NCI-H524 treated with DMSO at 0.1 percent for 48 hours (cell line): ENCODE measurements at regions not wholly inside any gene's neighbourhood (a gene's known extent, or its start where the extent isn't known, plus 50 kb on each side); places are given as distances from the start of the nearest gene placed in this dataset.

Experiments
- DNase-seq: peaks from one replicate; lab custom pipeline; 2025; lab: John Stamatoyannopoulos, UW

DNA sequence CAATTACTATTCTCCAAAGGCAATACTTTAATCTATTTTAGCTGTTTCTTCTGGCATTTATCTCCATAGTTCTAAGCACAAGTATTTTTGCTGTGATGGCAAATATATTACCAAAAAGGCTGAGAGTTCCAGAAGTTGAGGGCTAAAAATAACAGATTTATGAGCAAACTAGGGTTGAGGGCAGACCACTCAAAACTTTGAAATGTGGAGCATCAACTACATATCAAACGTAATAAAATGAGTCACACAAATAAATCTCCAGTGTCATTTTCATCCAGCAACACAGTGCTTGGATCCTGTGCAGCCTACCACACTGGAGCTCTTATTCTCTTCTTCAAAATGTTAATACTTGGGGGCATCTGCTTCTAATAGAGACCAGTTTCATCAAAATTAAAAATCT lies 163.9 kb downstream of the HS3ST1 start:
- DNase-seq = no peak

GRCh38 chr4:11264346-11264745 lies 164.3 kb downstream of the HS3ST1 start:
- DNase-seq = no peak

GRCh38 chr4:11263208-11263607 lies 165.5 kb downstream of the HS3ST1 start:
- no peak for DNase-seq

DNA sequence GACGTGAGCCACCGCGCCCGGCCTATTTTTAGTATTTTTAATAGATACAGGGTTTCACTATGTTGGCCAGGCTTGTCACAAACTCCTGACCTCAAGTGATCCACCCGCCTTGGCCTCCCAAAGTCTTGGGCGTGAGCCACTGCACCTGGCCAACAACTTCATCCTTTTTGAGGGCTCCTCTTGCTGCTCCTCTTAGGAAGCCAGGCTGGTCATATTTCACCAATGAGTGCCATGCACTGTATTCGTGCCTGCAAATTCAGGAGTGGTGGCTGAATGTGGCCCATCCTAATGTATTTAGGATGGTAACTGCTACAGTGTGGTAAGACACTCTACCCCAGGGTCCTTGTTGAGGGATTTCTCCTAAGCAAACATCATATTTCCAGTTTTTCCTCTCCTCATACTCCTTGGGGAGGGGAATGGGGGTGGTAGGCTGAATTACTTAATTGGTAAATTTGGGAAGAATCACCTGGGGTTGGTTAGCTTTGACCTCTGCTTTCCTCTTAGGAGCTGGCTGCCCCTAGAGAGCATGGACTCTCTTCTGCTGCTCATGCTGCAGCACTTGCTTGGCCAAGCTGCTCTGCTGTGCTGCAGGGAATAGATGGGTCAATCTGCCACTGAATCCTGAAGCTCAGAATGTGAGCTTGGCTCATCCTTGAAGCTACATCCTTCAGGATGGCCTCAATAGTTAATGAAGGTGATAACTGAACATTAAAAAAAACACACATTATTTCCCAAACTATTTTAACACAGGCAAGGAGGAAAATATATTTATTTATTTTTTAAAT lies 167.4 kb downstream of the HS3ST1 start:
- DNase-seq = no peak

- DNase-seq = peak; percentile 3
Measured at GRCh38 chr4:11259837-11260236, 168.9 kb downstream of the HS3ST1 start.

- DNase-seq = no peak
Measured at GRCh38 chr4:11252149-11252548, 176.5 kb downstream of the HS3ST1 start.

DNA sequence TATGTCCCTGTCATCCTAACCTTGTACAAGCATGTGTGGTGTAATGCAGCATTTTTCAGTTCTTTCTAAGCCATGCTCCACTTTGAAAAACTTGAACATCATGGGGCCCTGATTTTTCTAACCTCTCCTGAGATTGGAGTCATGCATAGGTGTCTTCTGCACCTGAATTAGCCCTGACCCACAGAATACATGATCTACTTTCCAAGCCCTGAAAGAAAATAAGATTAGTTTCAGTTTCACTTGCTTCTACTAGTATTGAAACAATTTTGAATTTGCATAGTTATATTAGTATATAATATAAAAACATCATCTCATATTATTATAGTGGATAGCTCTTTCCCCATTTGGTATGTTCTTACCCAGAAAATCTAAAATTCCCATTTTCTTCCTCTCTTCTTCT lies 178.2 kb downstream of the HS3ST1 start:
- DNase-seq = no peak

DNA sequence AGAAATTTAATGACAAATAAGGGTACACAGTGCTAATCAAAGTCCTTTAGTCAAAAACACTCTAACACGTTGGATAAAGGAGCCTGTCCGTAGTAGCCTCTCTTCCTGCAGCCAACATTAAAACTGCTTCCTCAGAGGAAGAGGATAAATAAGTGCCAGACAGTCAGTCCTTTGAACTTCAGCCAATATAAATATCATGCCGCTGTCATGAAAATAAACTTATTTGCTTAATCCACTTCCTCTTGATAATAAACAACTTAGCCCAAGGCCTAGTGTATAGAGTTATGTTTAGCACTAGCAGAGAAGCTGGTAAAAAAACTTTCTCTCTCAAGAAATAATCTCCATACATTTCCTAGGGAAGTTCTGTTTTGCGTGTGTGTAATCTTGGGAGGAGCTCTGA lies 196.7 kb downstream of the HS3ST1 start:
- DNase-seq = no peak

DNA sequence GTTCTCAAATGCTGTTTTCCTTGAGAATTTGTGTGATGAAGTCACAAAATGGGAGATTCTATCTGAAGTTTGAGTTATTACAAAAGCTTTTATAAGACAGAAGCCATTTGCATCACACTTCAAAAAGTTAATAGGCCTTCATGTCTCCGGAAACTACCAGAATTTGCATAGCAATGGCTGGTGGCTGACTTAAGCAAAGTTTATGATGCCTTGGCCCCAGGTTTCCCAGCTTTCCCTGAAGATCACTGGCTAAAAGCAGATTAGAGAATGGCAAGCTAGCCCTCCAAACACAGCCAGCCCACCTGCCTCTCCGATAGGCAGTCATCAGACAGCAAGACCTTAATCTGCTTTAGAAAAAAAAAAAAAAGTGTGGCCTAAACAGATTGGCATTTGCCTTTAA lies 197.8 kb downstream of the HS3ST1 start:
- DNase-seq = no peak

DNA sequence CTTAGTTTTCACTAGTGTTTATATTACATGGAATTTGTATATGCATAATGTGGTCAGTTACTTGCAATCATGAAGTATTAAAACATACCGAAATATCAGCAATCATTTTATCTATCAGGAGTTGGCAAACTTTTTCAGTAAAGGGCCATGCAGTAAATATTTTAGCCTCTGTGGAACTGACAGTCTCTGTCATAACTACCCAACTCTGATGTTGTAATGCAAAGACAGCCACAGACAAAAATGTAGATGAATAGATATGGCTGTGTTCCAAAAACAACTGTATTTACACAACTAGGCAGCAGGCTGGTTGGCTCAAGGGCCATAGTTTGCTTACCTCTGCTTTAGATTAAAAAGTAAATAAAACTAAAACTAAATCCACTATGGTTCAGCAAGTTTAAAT lies 200.2 kb downstream of the HS3ST1 start:
- DNase-seq = no peak

GRCh38 chr4:11223311-11223710 lies 205.4 kb downstream of the HS3ST1 start:
- no peak for DNase-seq

- no peak for DNase-seq
Measured at GRCh38 chr4:11218692-11219091, 210.0 kb downstream of the HS3ST1 start.

- no peak for DNase-seq
Measured at GRCh38 chr4:11216520-11216919, 212.2 kb downstream of the HS3ST1 start.

GRCh38 chr4:11214281-11214680 lies 214.4 kb downstream of the HS3ST1 start:
- DNase-seq = no peak

- no peak for DNase-seq
Measured at GRCh38 chr4:11209826-11210225, 218.9 kb downstream of the HS3ST1 start.

GRCh38 chr4:11201256-11201655 lies 227.4 kb downstream of the HS3ST1 start:
- no peak for DNase-seq

GRCh38 chr4:11198516-11199305 lies 230.0 kb downstream of the HS3ST1 start:
- DNase-seq = no peak

DNA sequence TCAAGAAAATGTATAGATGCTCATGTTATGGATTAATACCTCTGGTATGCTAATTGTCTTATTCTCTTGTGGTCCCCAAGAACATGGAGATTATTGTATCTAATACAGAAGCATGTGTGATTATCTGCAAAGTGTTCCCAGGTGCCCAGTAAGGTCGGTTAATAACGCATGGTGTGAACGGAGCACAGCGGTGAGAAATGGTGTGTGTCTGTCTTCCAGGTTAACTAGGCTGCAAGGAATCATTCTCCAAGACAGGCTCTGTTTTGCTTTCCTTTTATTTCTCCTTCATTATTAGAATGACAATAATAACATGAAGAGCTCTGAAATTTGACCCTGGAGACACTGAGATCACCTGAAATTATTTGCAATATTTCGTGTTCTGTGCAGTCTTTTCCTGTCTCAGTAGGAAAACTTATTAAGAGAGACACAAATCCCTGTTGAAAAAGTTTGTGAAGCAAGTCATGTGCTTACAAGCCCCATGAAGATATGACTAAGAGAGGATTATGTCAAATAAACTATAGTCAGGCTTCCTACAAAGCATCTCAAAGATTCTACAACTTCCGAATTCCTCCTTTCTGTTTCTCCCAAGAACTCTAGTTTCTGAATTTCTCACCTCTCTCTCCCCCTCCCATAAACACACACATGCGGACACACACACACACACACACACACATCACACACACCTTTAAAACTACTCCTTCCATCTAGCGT lies 230.9 kb downstream of the HS3ST1 start:
- DNase-seq = no peak

- DNase-seq = no peak
Measured at GRCh38 chr4:11196927-11197522, 231.7 kb downstream of the HS3ST1 start.

- DNase-seq = no peak
Measured at GRCh38 chr4:11194431-11194830, 234.3 kb downstream of the HS3ST1 start.

GRCh38 chr4:11189756-11190155 lies 238.9 kb downstream of the HS3ST1 start:
- DNase-seq = no peak

- no peak for DNase-seq
Measured at GRCh38 chr4:11183356-11183740, 245.3 kb downstream of the HS3ST1 start.
